Hepatocyte (in vitro differentiated cells): ENCODE measurements at regions not wholly inside any gene's neighbourhood (a gene's known extent, or its start where the extent isn't known, plus 50 kb on each side); places are given as distances from the start of the nearest gene placed in this dataset.

Experiments
- CTCF ChIP-seq: fragments of 200-600 bp; sonication (generic); IDR thresholded peaks from 2 replicates; pipeline ENCODE4 v1.5.1; 2016; ENCODE audit warnings: antibody characterized with exemption, mild to moderate bottlenecking; ENCODE audit not compliant: poor library complexity
- EZH2 ChIP-seq: fragments of 200-600 bp; sonication (generic); IDR thresholded peaks from 2 replicates; pipeline ENCODE4 v1.6.1; 2016; ENCODE audit warnings: antibody characterized with exemption, mild to moderate bottlenecking, borderline replicate concordance

DNA sequence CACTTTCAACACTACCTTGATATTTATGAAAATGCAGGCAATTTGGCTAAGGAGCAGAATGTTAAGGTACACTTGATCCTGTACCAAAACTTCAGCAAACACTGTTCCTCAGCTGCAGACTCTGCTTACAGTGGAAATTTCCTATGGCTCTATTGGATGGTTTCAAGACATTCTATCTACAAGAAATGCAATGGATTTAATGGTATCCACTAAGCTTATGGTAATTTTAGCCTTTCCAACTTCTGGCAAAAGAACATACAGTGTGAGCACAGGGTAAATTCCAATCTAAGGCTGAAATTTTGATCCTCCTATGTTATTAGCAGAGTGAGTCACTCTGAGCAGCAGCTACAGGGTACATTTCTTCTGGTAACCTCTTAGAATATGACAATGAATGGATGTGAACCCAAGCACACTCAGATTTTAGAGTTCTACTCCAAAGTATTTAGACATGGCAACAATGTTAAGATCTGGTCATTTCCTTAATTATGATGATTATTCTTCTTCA, 361.8 kb upstream of the PIK3C3 start:
- TF ChIP-seq CTCF (no peak), EZH2 (no peak)
